ENCODE measurements at regions not wholly inside any gene's neighbourhood (a gene's known extent, or its start where the extent isn't known, plus 50 kb on each side); places are given as distances from the start of the nearest gene placed in this dataset.

DNA sequence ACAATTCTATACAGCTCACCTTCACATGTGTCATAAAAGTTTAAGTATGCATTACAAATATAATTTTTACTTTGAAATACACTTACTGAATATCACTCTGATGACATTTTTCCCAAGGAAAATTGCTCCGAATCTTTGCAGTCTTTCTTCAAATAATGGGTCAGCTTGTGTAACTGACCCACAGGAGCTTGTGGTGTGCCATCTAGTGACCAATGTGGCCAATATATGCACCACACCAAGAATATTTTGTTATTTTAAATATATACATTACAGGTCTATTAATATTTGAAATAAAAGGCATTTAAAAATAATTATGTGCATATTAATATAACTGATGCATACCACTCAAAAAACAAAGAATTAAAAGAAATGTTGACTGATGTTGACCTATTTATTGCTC, 271.4 kb downstream of the TBX15 start:
- no peak overlapping the region for H3K4me2 ChIP-seq
- H3K79me2 ChIP-seq (ENCODE audit: insufficient read depth, low read depth), result no peaks in the 10 kb centered on the region
- no peak overlapping the region for H3K9ac ChIP-seq
- no peak overlapping the region for H3K27ac ChIP-seq
- H3K27me3 ChIP-seq (ENCODE audit: insufficient read depth, low read depth), result no peaks in the 10 kb centered on the region
- no peak overlapping the region for H2AFZ ChIP-seq (ENCODE audit: low read depth)
- no peaks in the 10 kb centered on the region for H3K4me1 ChIP-seq (ENCODE audit: low read depth, poor library complexity, severe bottlenecking)
- H3K4me3 ChIP-seq (IDR thresholded peaks at IDR 0.05; ENCODE audit: insufficient read depth, low read depth, low read length), result no peak overlapping the region
- H4K20me1 ChIP-seq (ENCODE audit: insufficient read depth), result no peaks in the 10 kb centered on the region
- TF ChIP-seq CTCF (conservative IDR thresholded peaks at IDR 0.05; ENCODE audit: low read depth, low read length), result no peak
- H3K36me3 ChIP-seq (ENCODE audit: insufficient read depth), result no peaks in the 10 kb centered on the region

DNA sequence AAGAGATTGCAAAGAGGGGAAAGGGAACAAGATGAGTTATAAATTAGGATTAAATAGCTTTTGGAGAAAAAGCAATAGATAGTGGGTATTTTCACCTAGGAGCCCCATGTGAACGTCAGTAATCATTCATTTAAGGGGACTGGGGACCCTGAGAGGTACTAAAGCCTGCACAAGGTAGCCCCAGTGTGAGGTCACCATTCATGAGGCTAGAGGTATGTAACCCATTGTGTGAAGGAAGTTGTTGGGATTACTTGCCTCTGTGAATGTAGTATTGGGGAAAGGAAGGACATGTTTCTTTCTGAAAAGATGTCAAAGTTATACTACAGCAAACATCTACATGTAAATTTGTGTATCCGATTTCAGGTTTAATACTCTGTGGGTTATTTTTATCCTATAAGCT, 276.8 kb downstream of the TBX15 start:
- TF ChIP-seq CTCF (conservative IDR thresholded peaks at IDR 0.05; ENCODE audit: low read depth, low read length), result no peak
- no peak overlapping the region for H3K9ac ChIP-seq
- H3K27ac ChIP-seq, result no peak overlapping the region
- H3K79me2 ChIP-seq (ENCODE audit: insufficient read depth, low read depth), result no peaks in the 10 kb centered on the region
- H2AFZ ChIP-seq (ENCODE audit: low read depth), result no peak overlapping the region
- no peaks in the 10 kb centered on the region for H3K36me3 ChIP-seq (ENCODE audit: insufficient read depth)
- H4K20me1 ChIP-seq (ENCODE audit: insufficient read depth), result no peaks in the 10 kb centered on the region
- H3K4me1 ChIP-seq (ENCODE audit: low read depth, poor library complexity, severe bottlenecking), result no peaks in the 10 kb centered on the region
- no peak overlapping the region for H3K4me2 ChIP-seq
- no peaks in the 10 kb centered on the region for H3K27me3 ChIP-seq (ENCODE audit: insufficient read depth, low read depth)
- no peak overlapping the region for H3K4me3 ChIP-seq (IDR thresholded peaks at IDR 0.05; ENCODE audit: insufficient read depth, low read depth, low read length)

GRCh38 chr1:118698911-118699310, 289.2 kb downstream of the TBX15 start:
- H3K79me2 ChIP-seq (ENCODE audit: insufficient read depth, low read depth), result no peaks in the 10 kb centered on the region
- H3K4me2 ChIP-seq, result no peak overlapping the region
- no peaks in the 10 kb centered on the region for H3K27me3 ChIP-seq (ENCODE audit: insufficient read depth, low read depth)
- H3K27ac ChIP-seq, result no peak overlapping the region
- H3K4me1 ChIP-seq (ENCODE audit: low read depth, poor library complexity, severe bottlenecking), result no peaks in the 10 kb centered on the region
- no peak for TF ChIP-seq CTCF (conservative IDR thresholded peaks at IDR 0.05; ENCODE audit: low read depth, low read length)
- H4K20me1 ChIP-seq (ENCODE audit: insufficient read depth), result no peaks in the 10 kb centered on the region
- no peak overlapping the region for H3K4me3 ChIP-seq (IDR thresholded peaks at IDR 0.05; ENCODE audit: insufficient read depth, low read depth, low read length)
- H2AFZ ChIP-seq (ENCODE audit: low read depth), result no peak overlapping the region
- no peak overlapping the region for H3K9ac ChIP-seq
- no peaks in the 10 kb centered on the region for H3K36me3 ChIP-seq (ENCODE audit: insufficient read depth)

DNA sequence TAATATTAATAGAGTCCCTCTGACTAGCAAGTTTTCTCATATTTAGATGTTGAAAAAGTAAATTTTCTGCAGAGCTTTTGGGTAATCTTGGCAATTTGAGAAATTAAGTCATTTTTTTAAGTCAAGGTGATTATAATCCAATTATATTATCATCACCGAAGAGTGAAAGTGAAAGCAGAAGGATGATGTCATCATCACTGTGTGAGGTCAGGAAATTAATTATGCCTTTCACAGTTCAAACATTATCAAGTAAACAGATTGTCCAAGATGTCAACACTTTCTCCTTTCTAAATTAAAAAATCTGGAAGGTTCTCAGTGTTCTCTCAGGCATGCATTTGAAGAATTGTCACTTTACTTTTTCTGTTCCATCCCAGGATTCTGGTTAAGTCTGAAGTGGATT, 296.0 kb downstream of the TBX15 start:
- Histone ChIP-seq H3K4me3 (IDR thresholded peaks at IDR 0.05; ENCODE audit: insufficient read depth, low read depth, low read length) (no peak overlapping the region), H3K4me2 (no peak overlapping the region), H3K27ac (no peak overlapping the region), H3K27me3 (ENCODE audit: insufficient read depth, low read depth) (no peaks in the 10 kb centered on the region), H3K36me3 (ENCODE audit: insufficient read depth) (no peaks in the 10 kb centered on the region), H4K20me1 (ENCODE audit: insufficient read depth) (no peaks in the 10 kb centered on the region), H3K79me2 (ENCODE audit: insufficient read depth, low read depth) (no peaks in the 10 kb centered on the region), H2AFZ (ENCODE audit: low read depth) (no peak overlapping the region), H3K9ac (no peak overlapping the region), H3K4me1 (ENCODE audit: low read depth, poor library complexity, severe bottlenecking) (no peaks in the 10 kb centered on the region)
- no peak for TF ChIP-seq CTCF (conservative IDR thresholded peaks at IDR 0.05; ENCODE audit: low read depth, low read length)

GRCh38 chr1:118688891-118689290, 299.3 kb downstream of the TBX15 start:
- no peak overlapping the region for H3K4me2 ChIP-seq
- no peaks in the 10 kb centered on the region for H3K79me2 ChIP-seq (ENCODE audit: insufficient read depth, low read depth)
- no peak for TF ChIP-seq CTCF (conservative IDR thresholded peaks at IDR 0.05; ENCODE audit: low read depth, low read length)
- H3K4me1 ChIP-seq (ENCODE audit: low read depth, poor library complexity, severe bottlenecking), result no peaks in the 10 kb centered on the region
- no peak overlapping the region for H3K27ac ChIP-seq
- no peaks in the 10 kb centered on the region for H3K27me3 ChIP-seq (ENCODE audit: insufficient read depth, low read depth)
- H2AFZ ChIP-seq (ENCODE audit: low read depth), result no peak overlapping the region
- no peak overlapping the region for H3K9ac ChIP-seq
- no peaks in the 10 kb centered on the region for H3K36me3 ChIP-seq (ENCODE audit: insufficient read depth)
- H3K4me3 ChIP-seq (IDR thresholded peaks at IDR 0.05; ENCODE audit: insufficient read depth, low read depth, low read length), result no peak overlapping the region
- H4K20me1 ChIP-seq (ENCODE audit: insufficient read depth), result no peaks in the 10 kb centered on the region
